Putamen (tissue), 1 donor: ENCODE measurements at regions not wholly inside any gene's neighbourhood (a gene's known extent, or its start where the extent isn't known, plus 50 kb on each side); places are given as distances from the start of the nearest gene placed in this dataset.
"Not testable (repeated sequence)": the region's sequence is repeated elsewhere in the genome, so short reads cannot be mapped to it uniquely, and the experiment has no call there.

ENCODE experiments used
- DNase-seq: peaks from one replicate; pipeline ENCODE4 v3.0.0-alpha.2; 2016; ENCODE audit warnings: low spot score

- DNase-seq, result no peak
These were observed 561.9 kb upstream of the KCND2 start for GRCh38 chr7:119711104-119711503.

- DNase-seq, result no peak
These were observed 560.0 kb upstream of the KCND2 start for GRCh38 chr7:119712886-119713462.

DNA sequence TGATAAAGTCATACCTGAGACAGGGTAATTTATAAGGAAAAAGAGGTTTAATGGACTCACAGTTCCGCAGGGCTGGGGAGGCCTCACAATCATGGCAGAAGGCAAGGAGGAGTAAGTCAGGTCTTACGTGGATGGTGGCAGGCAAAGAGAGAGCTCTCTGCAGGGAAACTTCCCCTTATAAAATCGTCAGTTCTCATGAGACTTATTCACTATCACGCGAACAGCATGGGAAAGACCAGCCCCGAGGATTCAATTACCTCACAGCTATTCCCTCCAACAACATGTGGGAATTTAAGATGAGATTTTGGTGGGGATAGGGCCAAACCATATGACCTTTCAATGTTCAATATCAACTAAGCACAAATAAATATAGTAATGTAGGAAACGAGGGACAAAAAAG, 559.4 kb upstream of the KCND2 start:
- DNase-seq, result no peak

DNA sequence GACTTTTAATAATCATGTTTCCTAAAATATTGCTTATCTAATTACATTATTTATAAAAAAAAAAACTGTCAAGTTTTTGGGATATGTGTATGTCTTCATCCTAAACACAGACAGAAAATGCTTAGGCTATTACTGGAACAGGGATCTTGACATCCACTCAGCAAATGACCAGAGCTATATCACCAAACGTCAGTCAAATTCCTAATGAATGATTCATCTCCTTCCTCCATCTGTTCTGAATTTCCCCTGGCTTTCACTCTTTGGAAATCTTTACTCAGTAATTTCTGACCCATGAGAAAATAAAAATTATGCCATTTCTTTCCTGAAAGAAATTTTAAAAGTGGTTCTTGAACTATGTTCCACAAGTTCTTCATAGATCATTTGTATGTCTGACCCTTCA, 552.4 kb upstream of the KCND2 start:
- DNase-seq, result no peak

- no peak for DNase-seq
These were observed 548.8 kb upstream of the KCND2 start for GRCh38 chr7:119724041-119724792.

- DNase-seq, result no peak
These were observed 539.7 kb upstream of the KCND2 start for GRCh38 chr7:119733127-119733879.

DNA sequence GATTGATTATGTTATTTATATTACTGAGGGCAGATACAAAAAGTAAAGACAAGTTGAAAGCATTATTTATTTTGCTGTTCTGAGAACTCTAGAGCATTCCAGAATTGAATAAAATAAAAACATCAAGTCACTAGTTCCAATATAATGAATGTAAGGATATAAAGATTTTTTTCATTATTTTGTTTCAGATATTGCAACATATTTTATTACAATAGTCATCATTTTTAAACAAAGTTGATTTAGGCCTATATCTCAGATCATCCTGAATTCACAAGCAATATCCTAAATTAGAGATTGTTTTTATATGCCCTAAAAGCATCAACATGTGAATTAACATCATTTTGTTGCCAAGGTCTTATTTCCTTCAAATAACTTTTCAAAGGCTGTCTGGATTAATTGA, 535.6 kb upstream of the KCND2 start:
- no peak for DNase-seq

- not testable (repeated sequence) for DNase-seq
These were observed 527.7 kb upstream of the KCND2 start for GRCh38 chr7:119745280-119745679.

DNA sequence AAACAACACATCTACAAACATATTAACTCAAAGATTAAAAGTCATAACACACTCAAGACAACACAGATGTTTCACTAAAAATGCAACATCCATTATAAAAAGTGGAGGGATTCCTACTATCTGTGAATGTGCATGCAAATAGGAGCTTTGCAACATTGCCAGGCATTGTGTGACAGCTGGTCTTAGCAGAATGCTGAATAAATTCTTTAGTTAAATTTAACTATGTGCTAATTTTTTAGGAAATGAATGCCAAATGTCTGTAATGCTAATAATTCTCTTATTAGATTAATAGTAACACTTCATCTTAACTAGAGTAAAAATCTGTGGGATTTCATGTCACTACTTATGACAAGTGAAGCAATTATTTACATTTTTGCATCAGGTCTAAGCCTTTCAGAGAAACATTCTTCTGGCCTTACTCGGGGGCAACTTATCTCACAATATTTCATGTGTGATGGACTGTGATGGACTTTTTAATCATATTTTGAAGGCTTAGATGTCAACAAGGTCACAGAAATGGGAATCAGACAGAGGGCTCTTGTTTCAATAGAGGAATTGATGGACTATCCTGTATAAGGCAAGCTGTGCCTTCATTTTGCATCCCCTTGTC, 524.6 kb upstream of the KCND2 start:
- no peak for DNase-seq

- no peak for DNase-seq
These were observed 524.0 kb upstream of the KCND2 start for GRCh38 chr7:119748991-119749390.

- DNase-seq, result no peak
These were observed 516.3 kb upstream of the KCND2 start for GRCh38 chr7:119756687-119757086.

DNA sequence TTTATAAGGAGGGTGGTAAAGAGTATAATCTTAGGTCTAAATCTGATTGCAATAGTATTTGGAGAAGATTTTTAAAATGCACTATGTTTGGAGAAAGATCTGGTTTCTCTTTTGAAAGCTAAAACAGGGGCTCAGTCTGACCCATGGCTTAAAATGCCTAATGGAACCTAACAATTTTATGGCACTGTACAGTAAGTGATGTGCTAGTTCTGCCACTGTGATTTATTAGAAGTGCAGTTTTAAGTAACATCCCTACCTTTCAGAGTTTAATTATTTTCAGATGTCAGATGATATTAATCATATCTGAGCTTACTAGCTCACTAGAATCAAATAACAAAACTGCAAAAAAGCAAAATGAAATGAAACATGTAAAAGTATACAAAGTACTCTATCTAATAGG, 514.7 kb upstream of the KCND2 start:
- DNase-seq, result no peak

DNA sequence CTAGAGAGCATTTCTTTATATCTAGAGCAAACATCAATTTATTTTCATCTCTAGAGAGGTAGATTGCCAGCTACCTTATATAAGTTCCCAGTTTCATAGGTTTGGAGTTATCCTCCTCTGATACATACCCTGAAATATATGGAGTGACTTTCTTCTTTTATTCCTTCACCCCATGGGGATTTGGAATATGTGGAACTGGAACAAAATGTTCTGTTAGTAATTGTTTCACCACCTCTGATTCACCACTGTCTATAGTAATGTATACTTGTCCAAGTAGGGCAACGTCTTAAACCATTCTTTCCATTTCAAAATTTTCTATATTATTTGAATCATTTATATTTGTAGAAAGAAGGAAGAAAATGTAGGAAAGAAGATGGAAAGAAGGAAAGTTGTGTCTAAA, 511.2 kb upstream of the KCND2 start:
- no peak for DNase-seq

DNA sequence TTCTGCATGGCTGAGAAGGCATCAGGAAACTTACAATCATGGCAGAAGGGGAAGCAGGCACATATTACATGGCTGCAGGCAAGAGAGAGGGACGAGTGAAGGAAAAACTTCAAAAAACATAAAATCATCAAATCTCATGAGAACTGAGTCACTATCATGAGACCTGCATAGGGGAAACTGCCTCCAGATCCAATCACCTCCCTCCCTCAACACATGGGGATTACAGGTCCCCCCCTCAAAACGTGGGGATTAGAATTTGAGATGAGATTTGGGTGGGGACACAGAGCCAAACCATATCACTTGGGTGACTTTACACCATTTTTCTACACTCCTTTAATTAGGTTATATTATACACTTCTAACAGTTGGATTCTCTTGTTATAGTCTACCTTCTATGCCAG, 490.7 kb upstream of the KCND2 start:
- no peak for DNase-seq

DNA sequence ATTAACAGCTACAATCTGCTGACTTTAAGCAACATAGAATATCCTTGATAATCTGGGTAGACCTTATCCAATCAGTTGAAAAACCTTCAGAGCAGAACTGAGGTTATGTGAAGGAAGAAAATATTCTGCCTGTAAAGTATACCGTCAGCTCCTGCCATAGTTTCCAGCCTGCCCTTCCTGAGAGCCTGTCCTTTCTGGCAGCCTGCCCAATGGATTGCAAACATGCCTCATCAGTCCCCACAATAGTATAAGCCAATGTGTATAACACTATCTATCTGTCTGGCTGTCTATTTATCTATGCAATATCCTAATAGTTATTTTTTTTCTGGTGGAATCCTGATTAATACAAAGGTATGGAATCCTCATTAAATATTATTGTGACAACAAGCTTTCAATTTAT, 489.2 kb upstream of the KCND2 start:
- DNase-seq, result no peak

DNA sequence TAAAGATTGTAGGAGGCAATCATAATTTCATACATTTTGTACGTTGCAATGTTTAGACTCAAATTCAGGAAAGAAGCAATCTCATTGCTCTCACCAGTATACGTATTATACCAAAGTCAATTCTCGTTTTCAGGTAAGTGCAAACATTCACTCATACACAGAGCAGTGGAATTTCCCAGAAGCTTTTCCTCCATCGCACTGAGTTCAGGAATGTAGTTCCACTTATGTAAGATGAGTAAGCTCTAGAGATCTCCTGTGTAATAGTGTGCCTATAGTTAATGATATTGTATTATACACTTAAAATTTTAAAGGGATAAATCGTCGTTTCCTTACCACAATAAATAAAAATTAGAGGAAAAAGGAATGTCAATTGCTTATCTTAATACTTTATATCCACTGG, 470.8 kb upstream of the KCND2 start:
- no peak for DNase-seq

DNA sequence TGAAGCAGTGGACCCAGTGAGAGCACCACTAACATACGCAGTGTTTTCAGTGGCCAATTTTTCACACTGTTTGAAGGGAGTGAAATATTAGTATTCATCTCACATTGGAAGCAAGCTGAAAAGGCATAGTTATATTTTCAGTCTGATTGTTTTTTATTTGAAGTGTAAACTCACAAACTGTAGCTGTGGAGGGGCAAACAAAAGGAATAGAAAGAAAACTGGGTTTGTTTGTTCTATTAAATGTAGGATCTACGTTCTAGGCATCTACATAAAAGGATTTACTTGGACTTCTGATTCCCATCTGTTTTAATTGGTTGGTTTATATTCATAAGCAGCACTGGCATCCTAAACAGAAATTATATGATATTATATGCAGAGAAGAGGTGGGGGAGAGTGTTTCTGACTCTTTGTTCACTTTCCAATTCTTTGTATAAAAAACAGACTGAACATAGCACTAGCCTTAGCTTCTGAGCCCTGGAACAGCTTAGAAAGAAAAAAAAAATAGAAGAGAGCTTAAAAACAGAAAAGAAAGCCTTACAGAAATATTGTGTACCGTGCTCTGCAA, 447.8 kb upstream of the KCND2 start:
- DNase-seq, result no peak

DNA sequence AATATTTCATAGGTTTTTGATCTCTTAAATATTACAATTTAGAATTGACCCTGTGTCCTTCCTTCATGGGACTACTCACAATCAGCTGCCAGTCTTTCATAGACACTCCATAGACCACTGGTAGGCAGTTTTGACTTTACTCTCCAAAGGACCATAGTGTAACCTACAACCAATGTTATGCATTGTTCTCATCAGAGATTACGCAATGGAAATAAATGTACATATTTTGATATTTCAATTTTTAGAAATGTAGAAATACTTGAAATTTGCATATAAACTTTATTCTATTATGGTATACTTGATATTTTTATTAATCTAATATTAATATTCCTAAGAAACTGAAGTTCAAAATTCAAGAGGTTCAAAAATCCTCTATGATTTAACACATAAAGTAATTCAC, 446.4 kb upstream of the KCND2 start:
- DNase-seq, result no peak

DNA sequence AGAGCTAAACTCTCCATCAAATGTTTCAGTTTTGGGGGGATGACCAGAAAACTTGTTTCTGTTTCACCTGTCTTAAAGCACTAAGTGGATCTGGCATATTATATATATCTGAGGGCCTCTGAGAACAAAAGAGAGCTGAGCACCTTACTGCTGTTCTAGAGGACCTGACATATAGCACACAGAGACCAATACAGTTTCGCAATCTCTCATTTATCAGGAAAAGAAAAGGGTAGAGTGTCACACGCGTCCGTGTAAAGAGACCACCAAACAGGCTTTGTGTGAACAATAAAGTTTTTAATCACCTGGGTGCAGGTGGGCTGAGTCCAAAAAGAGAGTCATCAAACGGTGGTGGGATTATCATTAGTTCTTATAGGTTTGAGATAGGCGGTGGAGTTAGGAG, 434.5 kb upstream of the KCND2 start:
- DNase-seq, result no peak

- no peak for DNase-seq
These were observed 430.6 kb upstream of the KCND2 start for GRCh38 chr7:119842337-119842736.

DNA sequence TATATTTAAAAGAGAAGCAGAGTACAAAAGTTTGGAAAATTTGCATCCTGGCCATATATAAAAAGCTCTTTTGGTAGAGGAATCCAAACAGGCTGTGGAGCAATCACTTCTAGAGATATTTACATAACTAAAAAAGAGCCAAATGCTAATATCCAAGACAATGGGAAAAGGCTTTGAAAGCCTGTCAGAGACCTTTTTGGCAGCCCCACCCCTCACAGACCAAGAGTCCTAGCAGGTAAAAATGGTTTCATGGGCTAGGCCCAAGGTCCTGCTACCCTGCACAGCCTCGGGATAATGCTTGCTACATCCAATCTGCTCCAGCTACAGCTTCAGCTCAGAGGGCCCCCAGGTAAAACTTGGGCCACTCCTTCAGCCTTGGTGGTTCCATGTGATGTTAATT, 430.2 kb upstream of the KCND2 start:
- DNase-seq, result no peak

GRCh38 chr7:119861385-119861784, 411.6 kb upstream of the KCND2 start:
- DNase-seq, result no peak

DNA sequence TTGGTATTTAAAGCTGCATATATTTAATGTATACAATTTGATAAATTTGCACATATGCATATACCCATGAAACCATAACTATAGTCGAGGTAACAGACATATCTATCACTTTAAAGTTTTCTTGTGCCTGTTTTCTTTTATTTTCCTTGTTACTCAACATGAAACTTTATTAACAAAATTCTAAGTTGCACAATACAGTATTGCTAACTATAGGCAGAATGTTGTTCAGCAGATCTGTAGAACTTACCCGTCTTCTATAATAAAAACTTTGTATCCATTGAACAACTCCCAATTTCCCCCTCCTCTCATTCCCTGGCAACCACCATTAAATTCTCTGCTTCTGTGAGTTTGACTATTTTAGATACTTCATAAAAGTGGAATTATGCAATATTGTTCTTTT, 404.6 kb upstream of the KCND2 start:
- DNase-seq, result no peak
